ENCODE measurements at regions not wholly inside any gene's neighbourhood (a gene's known extent, or its start where the extent isn't known, plus 50 kb on each side); places are given as distances from the start of the nearest gene placed in this dataset.

GRCh38 chr3:101926594-101927105 is 77.3 kb downstream of the NFKBIZ start:
- H3K4me3 Mint-ChIP-seq (ENCODE audit: low read depth, unreplicated experiment): peak overlapping the region; percentile 52
- intact Hi-C loops (cut with micrococcal nuclease; ENCODE audit: unreplicated experiment): loop anchor here (2.0 kb wide), 1 partner anchor 186 kb away; no protein-coding TSS in a partner anchor
- peaks cover 8% of the 10 kb centered on the region for H3K9me3 Mint-ChIP-seq (ENCODE audit: low read depth, unreplicated experiment)
- CTCF ChIA-PET: no interaction called here
- peaks cover 41% of the 10 kb centered on the region for H3K4me1 Mint-ChIP-seq (ENCODE audit: low read depth, unreplicated experiment)
- H3K27ac Mint-ChIP-seq (ENCODE audit: unreplicated experiment): peak overlapping the region; percentile 90
- TF ChIP-seq CTCF (IDR thresholded peaks at IDR 0.05; ENCODE audit: unreplicated experiment): no peak
- H3K27me3 Mint-ChIP-seq (ENCODE audit: unreplicated experiment): no peaks in the 10 kb centered on the region
- DNase-seq: no peak
- no TSS peak for BruUV-seq (replicated peaks)
- H3K36me3 Mint-ChIP-seq (ENCODE audit: insufficient read depth, unreplicated experiment): peaks cover 14% of the 10 kb centered on the region

DNA sequence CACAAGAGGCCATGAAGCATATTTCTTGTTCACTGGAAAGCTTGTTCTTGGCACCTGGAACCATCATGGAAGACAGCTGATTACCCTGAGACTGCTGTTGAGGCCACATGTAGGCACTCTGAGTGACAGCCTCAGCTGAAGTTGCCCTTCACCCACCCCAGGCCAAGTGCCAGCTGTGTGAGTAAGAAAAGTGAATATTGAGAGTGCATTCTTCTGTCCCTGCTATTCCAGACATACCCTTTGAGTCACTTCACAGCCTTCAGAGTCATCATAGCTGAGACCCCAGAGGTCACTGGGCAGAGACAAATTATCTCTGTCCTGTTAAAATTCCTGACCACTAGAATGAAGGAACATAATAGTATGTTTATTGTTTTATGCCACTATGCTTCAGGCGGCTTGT is 79.6 kb downstream of the NFKBIZ start:
- peak; percentile 35 for DNase-seq
- Mint-ChIP-seq H3K9me3 (ENCODE audit: low read depth, unreplicated experiment) (peaks cover 3% of the 10 kb centered on the region), H3K27ac (ENCODE audit: unreplicated experiment) (no peak overlapping the region), H3K27me3 (ENCODE audit: unreplicated experiment) (no peaks in the 10 kb centered on the region), H3K4me3 (ENCODE audit: low read depth, unreplicated experiment) (no peak overlapping the region), H3K36me3 (ENCODE audit: insufficient read depth, unreplicated experiment) (peaks cover 14% of the 10 kb centered on the region), H3K4me1 (ENCODE audit: low read depth, unreplicated experiment) (peaks cover 50% of the 10 kb centered on the region)
- TF ChIP-seq CTCF (IDR thresholded peaks at IDR 0.05; ENCODE audit: unreplicated experiment): no peak
- intact Hi-C loops (cut with micrococcal nuclease; ENCODE audit: unreplicated experiment): no loop called here
- CTCF ChIA-PET: interaction anchor here (0.6 kb wide), 1 partner anchor 132 kb away, joined by 3 read pairs; no protein-coding TSS in a partner anchor
- no TSS peak for BruUV-seq (replicated peaks)

DNA sequence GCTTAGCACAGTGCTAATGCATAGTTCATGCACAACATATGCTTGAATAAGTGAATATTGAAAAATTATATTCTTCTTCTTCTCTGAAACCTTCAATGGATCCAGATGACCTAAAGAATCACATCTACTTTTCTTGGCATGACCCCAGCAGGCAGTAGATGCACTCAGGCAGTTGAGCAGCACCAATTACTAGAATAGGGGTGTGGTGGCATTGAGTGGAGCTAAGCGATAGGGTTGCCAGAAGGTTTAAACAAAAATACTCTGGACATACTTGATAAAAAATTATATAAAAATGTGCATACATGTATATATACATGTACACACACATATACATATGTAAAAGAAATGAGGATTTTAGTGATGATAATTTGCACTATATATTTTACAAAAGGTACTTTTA is 81.8 kb downstream of the NFKBIZ start:
- Mint-ChIP-seq H3K4me3 (ENCODE audit: low read depth, unreplicated experiment) (no peak overlapping the region), H3K27ac (ENCODE audit: unreplicated experiment) (no peak overlapping the region), H3K27me3 (ENCODE audit: unreplicated experiment) (no peaks in the 10 kb centered on the region), H3K36me3 (ENCODE audit: insufficient read depth, unreplicated experiment) (peaks cover 6% of the 10 kb centered on the region), H3K4me1 (ENCODE audit: low read depth, unreplicated experiment) (peaks cover 37% of the 10 kb centered on the region), H3K9me3 (ENCODE audit: low read depth, unreplicated experiment) (peaks cover 3% of the 10 kb centered on the region)
- DNase-seq: no peak
- intact Hi-C loops (cut with micrococcal nuclease; ENCODE audit: unreplicated experiment): no loop called here
- no peak for TF ChIP-seq CTCF (IDR thresholded peaks at IDR 0.05; ENCODE audit: unreplicated experiment)
- no TSS peak for BruUV-seq (replicated peaks)
- CTCF ChIA-PET: no interaction called here

- DNase-seq: no peak
- TF ChIP-seq CTCF (IDR thresholded peaks at IDR 0.05; ENCODE audit: unreplicated experiment): no peak
- Mint-ChIP-seq H3K9me3 (ENCODE audit: low read depth, unreplicated experiment) (peaks cover 3% of the 10 kb centered on the region), H3K27ac (ENCODE audit: unreplicated experiment) (peak overlapping the region; percentile 73), H3K27me3 (ENCODE audit: unreplicated experiment) (no peaks in the 10 kb centered on the region), H3K36me3 (ENCODE audit: insufficient read depth, unreplicated experiment) (no peaks in the 10 kb centered on the region), H3K4me3 (ENCODE audit: low read depth, unreplicated experiment) (no peak overlapping the region), H3K4me1 (ENCODE audit: low read depth, unreplicated experiment) (peaks cover 35% of the 10 kb centered on the region)
- intact Hi-C loops (cut with micrococcal nuclease; ENCODE audit: unreplicated experiment): no loop called here
- BruUV-seq (replicated peaks): no TSS peak
- CTCF ChIA-PET: interaction anchor here (1.0 to 1.1 kb wide), 2 partner anchors 181 to 293 kb away, joined by 3 read pairs; no protein-coding TSS in a partner anchor
Observed at GRCh38 chr3:101932326-101933068, 83.2 kb downstream of the NFKBIZ start.

Measured in Calu3 (cell line).